CD4-positive, alpha-beta memory T cell (primary cell): ENCODE measurements at regions not wholly inside any gene's neighbourhood (a gene's known extent, or its start where the extent isn't known, plus 50 kb on each side); places are given as distances from the start of the nearest gene placed in this dataset.

ENCODE experiments used
- CTCF ChIA-PET: fragments of 350-600 bp; sonication (Branson Sonifier 250); formaldehyde crosslinking; loops from one replicate; lab custom pipeline; 2021; ENCODE audit warnings: inconsistent platforms; ENCODE audit not compliant: partially characterized antibody; lab: Charles Lee
- POLR2A ChIA-PET: fragments of 350-600 bp; sonication (Branson Sonifier 250); formaldehyde crosslinking; loops from one replicate; lab custom pipeline; 2021; ENCODE audit not compliant: partially characterized antibody; lab: Charles Lee
- DNase-seq, 5 donors: peaks; one replicate each; pipeline versions ENCODE4 v3.0.0 to v3.0.0-alpha.2; 2020 to 2022; ENCODE audit warnings: mixed read lengths in 1 of 5
- H3K27ac ChIP-seq: one replicate; pipeline ENCODE4 v1.7.0; 2013; ENCODE audit warnings: low read depth, low read length
- H3K27me3 ChIP-seq: 2 replicates; pipeline ENCODE4 v1.7.0; 2013; ENCODE audit warnings: mild to moderate bottlenecking, low read length, moderate library complexity; ENCODE audit not compliant: insufficient read depth
- H3K36me3 ChIP-seq: 2 replicates; pipeline ENCODE4 v1.7.0; 2013; ENCODE audit warnings: mild to moderate bottlenecking, low read length, moderate library complexity; ENCODE audit not compliant: insufficient read depth
- H3K4me1 ChIP-seq: 2 replicates; pipeline ENCODE4 v1.7.0; 2013; ENCODE audit warnings: mild to moderate bottlenecking, low read length, moderate library complexity; ENCODE audit not compliant: insufficient read depth
- H3K4me3 ChIP-seq, 2 donors: one replicate each; pipeline ENCODE4 v1.7.0; 2013; ENCODE audit warnings: low read length in 2 of 2, mild to moderate bottlenecking in 1 of 2
- H3K9me3 ChIP-seq, 2 donors: one replicate each; pipeline ENCODE4 v1.7.0; 2013; ENCODE audit warnings: low read length in 2 of 2, control low read depth in 1 of 2; ENCODE audit not compliant: control insufficient read depth in 1 of 2
- H3K27ac Mint-ChIP-seq, 7 donors: one replicate each; pipeline ENCODE4 v1.8.0; 2020 to 2021; ENCODE audit warnings: mixed read lengths in 7 of 7, mild to moderate bottlenecking in 6 of 7, inconsistent platforms in 3 of 7, moderate library complexity in 3 of 7
- H3K27me3 Mint-ChIP-seq, 2 donors: one replicate each; pipeline ENCODE4 v1.8.0; 2020 to 2021; ENCODE audit warnings: mixed read lengths in 2 of 2
- H3K36me3 Mint-ChIP-seq, 2 donors: one replicate each; pipeline ENCODE4 v1.8.0; 2020 to 2021; ENCODE audit warnings: mixed read lengths in 2 of 2, inconsistent platforms in 1 of 2, mild to moderate bottlenecking in 1 of 2
- H3K4me1 Mint-ChIP-seq, 4 donors: one replicate each; pipeline ENCODE4 v1.8.0; 2020 to 2021; ENCODE audit warnings: mixed read lengths in 4 of 4, mild to moderate bottlenecking in 1 of 4
- H3K4me3 Mint-ChIP-seq, 8 donors: one replicate each; pipeline ENCODE4 v1.8.0; 2020 to 2021; ENCODE audit warnings: mixed read lengths in 8 of 8, mild to moderate bottlenecking in 7 of 8, moderate library complexity in 6 of 8, inconsistent platforms in 3 of 8
- H3K9me3 Mint-ChIP-seq, 8 donors: one replicate each; pipeline ENCODE4 v1.8.0; 2020 to 2021; ENCODE audit warnings: mixed read lengths in 8 of 8, mild to moderate bottlenecking in 5 of 8, inconsistent platforms in 3 of 8, moderate library complexity in 1 of 8
- intact Hi-C: fragments of 100-400 bp; cut with micrococcal nuclease; formaldehyde crosslinking; loops from one replicate; pipeline ENCODE4 v1.15.1; 2023

DNA sequence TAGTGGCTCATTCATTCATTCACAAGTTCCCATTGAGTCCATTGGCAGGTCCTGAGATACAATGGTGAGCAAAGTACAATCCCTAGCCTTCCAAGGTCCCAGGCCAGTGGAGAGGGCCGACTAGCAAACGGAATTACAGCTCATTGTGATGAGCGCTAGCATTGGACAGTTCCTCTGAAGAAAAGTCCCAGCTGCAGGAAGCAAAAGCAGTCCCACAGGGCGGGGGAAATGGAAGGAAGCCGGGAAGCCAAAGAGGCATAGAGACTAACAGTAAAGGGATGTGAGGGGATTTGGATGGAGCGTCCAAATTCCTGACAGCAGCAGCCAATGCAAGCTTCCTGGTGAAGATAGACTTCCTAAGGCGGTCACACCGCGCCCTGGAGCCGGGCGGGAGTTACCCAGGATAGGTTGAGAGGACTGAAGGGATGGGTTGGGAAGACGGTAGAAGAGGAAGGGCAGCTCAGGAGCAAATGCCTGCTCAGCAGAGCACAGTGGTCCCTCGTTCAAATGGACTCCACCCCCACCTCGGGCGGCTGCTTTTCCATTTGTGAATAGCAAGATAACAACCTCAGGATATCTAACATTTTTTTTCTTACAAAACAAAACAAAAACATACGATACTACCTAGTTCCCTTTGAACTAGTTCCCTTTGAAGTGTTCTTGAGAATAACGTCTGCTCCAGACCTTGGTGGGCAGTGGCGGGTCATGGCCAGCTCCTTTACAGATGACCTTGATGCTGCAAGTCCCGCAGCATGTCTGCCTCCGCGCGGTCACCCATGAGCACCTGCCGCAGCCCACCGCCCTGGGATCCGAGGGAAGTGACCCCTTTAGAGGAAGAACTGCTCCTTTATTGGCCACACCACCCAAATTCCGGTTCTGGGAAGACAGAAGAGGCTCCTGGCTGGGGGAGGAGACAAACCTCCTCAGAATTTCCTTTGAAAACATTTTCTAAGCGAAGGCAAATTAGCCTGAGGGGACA lies 132.9 kb downstream of the RASSF10 start:
- no peak for DNase-seq
- ChIA-PET POLR2A (no interaction called here), CTCF (no interaction called here)
- no peaks in the 10 kb centered on the region for H3K27me3 ChIP-seq
- H3K9me3 ChIP-seq: no peaks in the 10 kb centered on the region
- Mint-ChIP-seq H3K36me3 (no peaks in the 10 kb centered on the region), H3K27me3 (peaks cover 22 to 27% of the 10 kb centered on the region in 2 donors), H3K27ac (peak overlapping the region in 1 of 7 donors; percentile 52), H3K4me3 (no peak overlapping the region), H3K9me3 (peaks cover 0 to 4% (median 0%) of the 10 kb centered on the region in 8 donors), H3K4me1 (no peaks in the 10 kb centered on the region)
- no peaks in the 10 kb centered on the region for H3K36me3 ChIP-seq
- H3K4me3 ChIP-seq: no peak overlapping the region
- intact Hi-C loops: no loop called here
- H3K27ac ChIP-seq: no peak overlapping the region
- H3K4me1 ChIP-seq: no peaks in the 10 kb centered on the region

GRCh38 chr11:13143486-13144297 lies 133.9 kb upstream of the BMAL1 start:
- CTCF ChIA-PET: no interaction called here
- Mint-ChIP-seq H3K4me3 (no peak overlapping the region), H3K4me1 (no peaks in the 10 kb centered on the region), H3K36me3 (no peaks in the 10 kb centered on the region), H3K27ac (no peak overlapping the region), H3K27me3 (peaks cover 14 to 21% of the 10 kb centered on the region in 2 donors), H3K9me3 (peaks cover 0 to 2% (median 0%) of the 10 kb centered on the region in 8 donors)
- DNase-seq: no peak
- no peak overlapping the region for H3K27ac ChIP-seq
- intact Hi-C loops: no loop called here
- POLR2A ChIA-PET: no interaction called here
- no peaks in the 10 kb centered on the region for H3K4me1 ChIP-seq
- H3K4me3 ChIP-seq: no peak overlapping the region
- H3K27me3 ChIP-seq: no peaks in the 10 kb centered on the region
- H3K9me3 ChIP-seq: no peaks in the 10 kb centered on the region
- H3K36me3 ChIP-seq: no peaks in the 10 kb centered on the region

DNA sequence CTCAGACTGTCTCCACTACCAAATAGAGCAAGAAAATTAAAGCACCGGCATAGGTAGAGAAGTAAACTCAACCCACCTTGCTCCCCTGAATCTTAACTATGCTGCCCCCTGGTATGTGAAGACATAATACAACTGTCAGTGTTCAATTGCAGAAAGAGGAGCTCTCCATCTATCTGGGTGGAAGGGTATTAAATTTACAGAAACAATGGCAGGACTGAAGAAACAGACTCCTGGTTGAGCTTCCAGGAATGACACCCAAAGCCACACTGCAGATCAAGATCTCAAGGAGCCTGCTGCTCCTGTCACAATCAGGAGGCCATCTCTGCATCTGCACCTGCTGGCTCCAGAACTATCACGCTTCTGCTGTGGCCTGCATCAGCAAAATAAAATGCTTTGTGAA lies 132.1 kb upstream of the BMAL1 start:
- H3K27me3 Mint-ChIP-seq: peaks cover 6 to 15% of the 10 kb centered on the region in 2 donors
- Histone ChIP-seq H3K36me3 (no peaks in the 10 kb centered on the region), H3K9me3 (no peaks in the 10 kb centered on the region), H3K27ac (no peak overlapping the region), H3K4me3 (no peak overlapping the region), H3K27me3 (no peaks in the 10 kb centered on the region), H3K4me1 (no peaks in the 10 kb centered on the region)
- intact Hi-C loops: no loop called here
- H3K27ac Mint-ChIP-seq: no peak overlapping the region
- no peaks in the 10 kb centered on the region for H3K9me3 Mint-ChIP-seq
- CTCF ChIA-PET: no interaction called here
- no peaks in the 10 kb centered on the region for H3K36me3 Mint-ChIP-seq
- no peak overlapping the region for H3K4me3 Mint-ChIP-seq
- POLR2A ChIA-PET: no interaction called here
- no peak for DNase-seq
- H3K4me1 Mint-ChIP-seq: no peaks in the 10 kb centered on the region

DNA sequence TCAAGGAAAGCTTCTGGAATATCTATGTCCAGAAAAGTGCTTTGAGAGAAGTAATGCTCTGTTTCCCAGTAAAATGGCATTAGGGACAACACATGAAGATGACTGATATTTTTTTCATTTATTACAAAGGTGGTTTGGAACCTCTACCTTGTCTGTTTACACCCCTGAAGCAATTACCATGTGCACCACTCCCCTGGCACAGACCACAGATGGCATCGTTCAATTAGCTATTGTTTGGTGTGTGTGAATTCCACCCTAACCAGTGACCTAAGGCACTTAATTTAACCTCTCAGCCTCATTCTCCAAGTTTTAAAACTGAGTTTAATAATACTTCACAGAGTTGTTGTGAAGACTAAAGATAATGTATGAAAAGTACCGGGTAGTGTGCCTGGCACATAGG lies 127.6 kb upstream of the BMAL1 start:
- Mint-ChIP-seq H3K27ac (no peak overlapping the region), H3K27me3 (peaks cover 2 to 25% of the 10 kb centered on the region in 2 donors), H3K36me3 (no peaks in the 10 kb centered on the region), H3K4me3 (no peak overlapping the region), H3K4me1 (peaks cover 0 to 2% (median 0%) of the 10 kb centered on the region in 4 donors), H3K9me3 (peaks cover 0 to 2% (median 0%) of the 10 kb centered on the region in 8 donors)
- intact Hi-C loops: no loop called here
- no peak overlapping the region for H3K4me3 ChIP-seq
- H3K4me1 ChIP-seq: no peaks in the 10 kb centered on the region
- H3K9me3 ChIP-seq: no peaks in the 10 kb centered on the region
- POLR2A ChIA-PET: no interaction called here
- CTCF ChIA-PET: no interaction called here
- H3K27me3 ChIP-seq: no peaks in the 10 kb centered on the region
- DNase-seq: no peak
- H3K27ac ChIP-seq: no peak overlapping the region
- no peaks in the 10 kb centered on the region for H3K36me3 ChIP-seq

DNA sequence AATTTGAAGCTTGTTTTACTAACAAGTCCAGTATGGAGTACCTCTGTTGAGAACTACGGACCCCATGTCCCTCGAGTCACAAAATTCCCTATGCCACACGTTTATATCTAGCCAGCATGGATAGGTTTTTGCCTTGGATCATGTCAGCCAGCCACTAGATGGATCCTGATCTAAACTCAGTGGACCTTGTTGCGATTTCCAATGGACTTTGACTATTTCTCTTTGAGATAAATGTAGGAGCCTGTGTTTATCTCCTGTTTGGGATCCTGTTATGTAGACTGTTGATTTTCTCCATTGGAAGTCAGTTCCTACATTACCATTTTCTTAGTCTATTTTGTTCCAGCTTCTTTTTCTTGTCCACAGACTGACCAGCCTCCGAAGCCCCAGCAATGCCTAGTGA lies 127.1 kb upstream of the BMAL1 start:
- intact Hi-C loops: no loop called here
- H3K9me3 Mint-ChIP-seq: peaks cover 0 to 6% (median 2%) of the 10 kb centered on the region in 8 donors

DNA sequence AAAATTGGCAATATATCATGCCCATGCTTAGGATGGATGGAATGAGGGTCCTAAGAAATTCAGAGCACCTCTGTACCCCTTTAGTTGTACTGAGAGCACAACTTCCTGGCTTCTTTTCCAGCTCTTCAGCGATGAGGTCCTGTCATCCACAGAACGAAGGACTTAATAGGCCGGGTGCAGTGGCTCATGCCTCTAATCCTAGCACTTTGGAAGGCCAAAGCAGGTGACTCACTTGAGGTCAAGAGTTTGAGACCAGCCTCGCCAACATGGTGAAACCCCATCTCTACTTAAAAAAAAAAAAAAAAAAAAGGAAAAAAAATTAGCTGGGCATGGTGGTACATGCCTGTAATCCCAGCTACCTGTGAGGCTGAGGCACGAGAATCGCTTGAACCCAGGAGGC lies 125.3 kb upstream of the BMAL1 start:
- CTCF ChIA-PET: no interaction called here
- H3K27me3 ChIP-seq: no peaks in the 10 kb centered on the region
- POLR2A ChIA-PET: no interaction called here
- H3K27ac ChIP-seq: no peak overlapping the region
- no peak overlapping the region for H3K27ac Mint-ChIP-seq
- H3K36me3 Mint-ChIP-seq: no peaks in the 10 kb centered on the region
- H3K4me3 ChIP-seq: no peak overlapping the region
- H3K9me3 Mint-ChIP-seq: peaks cover 0 to 12% (median 7%) of the 10 kb centered on the region in 8 donors
- peaks cover 5 to 29% of the 10 kb centered on the region in 2 donors for H3K27me3 Mint-ChIP-seq
- H3K9me3 ChIP-seq: no peaks in the 10 kb centered on the region
- peaks cover 0 to 2% (median 0%) of the 10 kb centered on the region in 4 donors for H3K4me1 Mint-ChIP-seq
- H3K36me3 ChIP-seq: no peaks in the 10 kb centered on the region
- no peaks in the 10 kb centered on the region for H3K4me1 ChIP-seq
- no peak overlapping the region for H3K4me3 Mint-ChIP-seq
- no peak for DNase-seq
- intact Hi-C loops: no loop called here

More for the DNA sequence above, 127.1 kb upstream of the BMAL1 start:
- Histone ChIP-seq H3K36me3 (no peaks in the 10 kb centered on the region), H3K4me1 (no peaks in the 10 kb centered on the region), H3K4me3 (no peak overlapping the region), H3K27me3 (no peaks in the 10 kb centered on the region), H3K27ac (no peak overlapping the region), H3K9me3 (no peaks in the 10 kb centered on the region)
- H3K36me3 Mint-ChIP-seq: no peaks in the 10 kb centered on the region
- H3K4me1 Mint-ChIP-seq: peaks cover 0 to 2% (median 0%) of the 10 kb centered on the region in 4 donors
- no peak overlapping the region for H3K4me3 Mint-ChIP-seq
- CTCF ChIA-PET: no interaction called here
- POLR2A ChIA-PET: no interaction called here
- H3K27me3 Mint-ChIP-seq: peaks cover 2 to 28% of the 10 kb centered on the region in 2 donors
- no peak for DNase-seq
- H3K27ac Mint-ChIP-seq: no peak overlapping the region
